Gastrocnemius medialis (tissue), 4 donors: ENCODE measurements at regions not wholly inside any gene's neighbourhood (a gene's known extent, or its start where the extent isn't known, plus 50 kb on each side); places are given as distances from the start of the nearest gene placed in this dataset.
"Not testable (repeated sequence)": the region's sequence is repeated elsewhere in the genome, so short reads cannot be mapped to it uniquely, and the experiment has no call there.

Experiments used
- ATAC-seq, 2 donors: fragments of 150-250 bp; one replicate each; pipeline ENCODE4 v1.9.1; 2016
- DNase-seq, 2 donors: peaks; one replicate each; pipeline ENCODE4 v3.0.0-alpha.2; 2019
- H3K27ac ChIP-seq, 4 donors: fragments of 200-600 bp; sonication (generic); 1 replicate in 1 of 4; 2 replicates in 3 of 4; pipeline ENCODE4 v1.5.1; 2016 to 2018; ENCODE audit warnings: mild to moderate bottlenecking in 2 of 4, moderate library complexity in 1 of 4
- H3K27me3 ChIP-seq, 3 donors: fragments of 200-600 bp; sonication (generic) in 2 of 3; 1 replicate in 1 of 3; 2 replicates in 2 of 3; pipeline versions ENCODE4 v1.5.1 to v1.6.0; 2016 to 2019; ENCODE audit warnings: mild to moderate bottlenecking in 1 of 3, moderate library complexity in 1 of 3
- H3K36me3 ChIP-seq, 2 donors: fragments of 200-600 bp; sonication (generic) in 1 of 2; one replicate each; pipeline ENCODE4 v1.5.1; 2017 to 2018
- H3K4me1 ChIP-seq, 2 donors: fragments of 200-600 bp; sonication (generic) in 1 of 2; one replicate each; pipeline ENCODE4 v1.5.1; 2016 to 2017; ENCODE audit warnings: mild to moderate bottlenecking in 2 of 2
- H3K4me3 ChIP-seq, 4 donors: fragments of 200-600 bp; sonication (generic) in 3 of 4; 1 replicate in 1 of 4; 2 replicates in 3 of 4; pipeline ENCODE4 v1.5.1; 2016 to 2019; ENCODE audit warnings: mild to moderate bottlenecking in 2 of 4
- H3K9me3 ChIP-seq, 3 donors: fragments of 200-600 bp; sonication (generic) in 2 of 3; 1 replicate in 1 of 3; 2 replicates in 2 of 3; pipeline ENCODE4 v1.5.1; 2016 to 2019
- CTCF ChIP-seq, 5 experiments: fragments of 450-650 bp in 3 of 5; fragments of 200-600 bp in 2 of 5; sonication (generic) in 2 of 5; IDR thresholded peaks in 4 of 5; conservative IDR thresholded peaks in 1 of 5; 1 replicate in 4 of 5; 2 replicates in 1 of 5; pipeline ENCODE4 v1.5.1; 2016 to 2019; ENCODE audit warnings: antibody characterized with exemption in 5 of 5, mild to moderate bottlenecking in 3 of 5, moderate library complexity in 3 of 5
- POLR2A ChIP-seq, 2 donors: fragments of 450-650 bp; IDR thresholded peaks; one replicate each; pipeline ENCODE4 v1.6.1; 2017; ENCODE audit warnings: antibody characterized with exemption in 2 of 2, mild to moderate bottlenecking in 2 of 2, moderate library complexity in 2 of 2
- in situ Hi-C, 4 donors: fragments of 200-750 bp; cut with MboI; loops; one replicate each; pipeline versions ENCODE4 v1.15.0 to v1.8.0; 2017; ENCODE audit warnings: low sequenced_read_pairs in 4 of 4
- intact Hi-C: fragments of 100-400 bp; cut with DNase I; formaldehyde crosslinking; loops from one replicate; pipeline ENCODE4 v1.15.1; 2023; ENCODE audit warnings: low total_unique reads

- in situ Hi-C loops (no loop called here), intact Hi-C loops (no loop called here)
- Histone ChIP-seq H3K4me1 (no peaks in the 10 kb centered on the region), H3K4me3 (no peak overlapping the region), H3K27ac (no peak overlapping the region), H3K36me3 (no peaks in the 10 kb centered on the region), H3K9me3 (no peaks in the 10 kb centered on the region), H3K27me3 (no peaks in the 10 kb centered on the region)
- TF ChIP-seq POLR2A (IDR thresholded peaks at IDR 0.05) (no peak), CTCF (IDR thresholded peaks at IDR 0.05 in 4 of 5, conservative IDR thresholded peaks at IDR 0.05 in 1 of 5) (no peak)
- ATAC-seq (no peak), DNase-seq (no peak)
Observed at GRCh38 chr3:158026236-158026635, 80.0 kb downstream of the SHOX2 start.

DNA sequence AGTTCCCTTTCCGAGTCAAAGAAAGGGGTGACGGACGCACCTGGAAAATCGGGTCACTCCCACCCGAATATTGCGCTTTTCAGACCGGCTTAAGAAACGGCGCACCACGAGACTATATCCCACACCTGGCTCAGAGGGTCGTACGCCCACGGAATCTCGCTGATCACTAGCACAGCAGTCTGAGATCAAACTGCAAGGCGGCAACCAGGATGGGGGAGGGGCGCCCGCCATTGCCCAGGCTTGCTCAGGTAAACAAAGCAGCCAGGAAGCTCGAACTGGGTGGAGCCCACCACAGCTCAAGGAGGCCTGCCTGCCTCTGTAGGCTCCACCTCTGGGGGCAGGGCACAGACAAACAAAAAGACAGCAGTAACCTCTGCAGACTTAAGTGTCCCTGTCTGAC, 86.3 kb downstream of the SHOX2 start:
- in situ Hi-C loops, H3K9me3 ChIP-seq, H3K4me1 ChIP-seq, H3K4me3 ChIP-seq, intact Hi-C loops, H3K27ac ChIP-seq, H3K36me3 ChIP-seq, ATAC-seq, DNase-seq, H3K27me3 ChIP-seq: not testable (repeated sequence)

DNA sequence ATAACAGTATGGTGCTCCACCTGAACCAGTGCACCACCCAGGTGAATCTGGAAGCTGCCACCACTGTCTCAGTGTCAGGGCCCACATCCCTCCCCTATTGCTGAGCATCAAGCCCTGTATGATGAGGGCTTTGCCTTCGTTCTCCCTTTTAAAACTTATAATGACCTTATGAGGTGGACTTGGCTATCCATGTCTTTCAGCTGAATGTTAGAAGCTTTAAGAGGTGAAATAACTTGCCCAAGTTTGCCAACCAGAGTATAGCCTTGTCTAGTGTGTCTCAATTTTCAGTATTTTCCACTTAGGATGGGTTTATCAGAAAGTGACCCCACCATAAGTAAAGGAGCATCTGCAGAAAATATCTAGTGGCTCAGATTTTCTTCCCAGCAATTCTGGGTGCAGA, 87.8 kb downstream of the SHOX2 start:
- intact Hi-C loops = no loop called here
- Histone ChIP-seq H3K4me3 (no peak overlapping the region), H3K36me3 (no peaks in the 10 kb centered on the region), H3K27me3 (no peaks in the 10 kb centered on the region), H3K4me1 (no peaks in the 10 kb centered on the region), H3K9me3 (no peaks in the 10 kb centered on the region), H3K27ac (no peak overlapping the region)
- no peak for DNase-seq
- no peak for ATAC-seq
- TF ChIP-seq POLR2A (IDR thresholded peaks at IDR 0.05) (no peak), CTCF (IDR thresholded peaks at IDR 0.05 in 4 of 5, conservative IDR thresholded peaks at IDR 0.05 in 1 of 5) (no peak)
- in situ Hi-C loops = no loop called here

DNA sequence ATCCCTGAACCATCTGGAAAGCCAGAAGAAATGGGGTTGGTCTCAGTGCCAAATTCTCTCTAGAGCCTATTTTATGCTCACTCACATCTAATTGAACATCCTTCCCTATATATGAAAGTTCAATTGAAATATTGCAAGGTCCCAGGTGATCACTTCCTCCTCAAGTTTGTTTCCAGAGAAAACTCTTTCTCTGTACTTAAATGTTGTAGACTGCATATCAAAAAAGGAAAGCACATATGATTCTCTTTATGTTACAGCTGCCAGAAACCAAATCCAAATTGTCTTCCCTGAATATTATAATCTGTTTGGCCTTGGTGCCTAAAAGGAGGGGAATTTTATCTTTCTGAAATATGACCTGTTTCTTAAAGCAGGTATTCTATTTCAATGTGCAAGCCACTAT, 93.3 kb downstream of the SHOX2 start:
- H3K4me1 ChIP-seq = no peaks in the 10 kb centered on the region
- no peaks in the 10 kb centered on the region for H3K36me3 ChIP-seq
- H3K27me3 ChIP-seq = no peaks in the 10 kb centered on the region
- no peaks in the 10 kb centered on the region for H3K9me3 ChIP-seq
- no peak overlapping the region for H3K27ac ChIP-seq
- intact Hi-C loops = no loop called here
- no peak for ATAC-seq
- H3K4me3 ChIP-seq = no peak overlapping the region
- no peak for DNase-seq
- in situ Hi-C loops = no loop called here
- TF ChIP-seq POLR2A (IDR thresholded peaks at IDR 0.05) (no peak), CTCF (IDR thresholded peaks at IDR 0.05 in 4 of 5, conservative IDR thresholded peaks at IDR 0.05 in 1 of 5) (no peak)

DNA sequence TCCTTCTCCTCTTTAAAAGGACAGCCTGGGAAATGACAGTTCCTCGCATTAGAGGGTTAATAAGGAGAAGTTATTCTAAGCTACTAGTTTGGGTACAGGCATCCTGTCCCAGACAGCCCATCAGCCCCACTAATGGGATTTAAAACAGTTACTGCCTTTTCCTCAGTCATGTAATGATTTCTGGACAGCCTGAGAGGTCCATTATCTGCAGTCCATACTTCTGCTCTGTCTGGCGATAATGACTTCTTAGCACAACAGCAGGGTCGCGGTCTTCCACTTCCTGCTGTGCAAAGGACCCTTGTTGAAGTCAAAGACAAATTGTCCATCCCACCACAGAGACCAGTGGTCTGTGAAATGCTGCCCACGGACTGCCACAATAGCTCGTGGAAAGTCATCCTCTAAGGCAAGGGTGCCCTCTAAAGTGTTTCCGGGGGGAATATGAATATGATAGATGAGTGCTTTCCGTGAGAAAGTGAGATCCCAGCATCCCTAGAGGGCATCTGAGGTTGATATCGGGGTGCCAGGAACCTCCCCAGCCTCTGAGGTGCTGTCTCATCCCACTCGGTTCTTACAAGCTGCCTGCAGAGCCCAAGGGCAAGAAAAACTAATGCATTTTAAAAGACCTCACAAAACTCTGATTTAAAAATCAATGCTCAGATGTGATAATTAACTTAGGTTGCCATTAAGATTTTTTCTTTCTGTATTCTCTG, 100.7 kb downstream of the SHOX2 start:
- no peak for ATAC-seq
- in situ Hi-C loops = no loop called here

More for the DNA sequence above, 100.7 kb downstream of the SHOX2 start:
- no peaks in the 10 kb centered on the region for H3K27me3 ChIP-seq
- no peak for DNase-seq
- no peaks in the 10 kb centered on the region for H3K4me1 ChIP-seq
- no peak overlapping the region for H3K27ac ChIP-seq
- H3K36me3 ChIP-seq = no peaks in the 10 kb centered on the region
- H3K9me3 ChIP-seq = no peaks in the 10 kb centered on the region
- H3K4me3 ChIP-seq = no peak overlapping the region
- intact Hi-C loops = no loop called here
- TF ChIP-seq POLR2A (IDR thresholded peaks at IDR 0.05) (no peak), CTCF (IDR thresholded peaks at IDR 0.05 in 4 of 5, conservative IDR thresholded peaks at IDR 0.05 in 1 of 5) (no peak)
